ENCODE measurements at regions not wholly inside any gene's neighbourhood (a gene's known extent, or its start where the extent isn't known, plus 50 kb on each side); places are given as distances from the start of the nearest gene placed in this dataset.
A peak's percentile ranks its signal among the peaks of the same experiment; 100 is the strongest.

DNA sequence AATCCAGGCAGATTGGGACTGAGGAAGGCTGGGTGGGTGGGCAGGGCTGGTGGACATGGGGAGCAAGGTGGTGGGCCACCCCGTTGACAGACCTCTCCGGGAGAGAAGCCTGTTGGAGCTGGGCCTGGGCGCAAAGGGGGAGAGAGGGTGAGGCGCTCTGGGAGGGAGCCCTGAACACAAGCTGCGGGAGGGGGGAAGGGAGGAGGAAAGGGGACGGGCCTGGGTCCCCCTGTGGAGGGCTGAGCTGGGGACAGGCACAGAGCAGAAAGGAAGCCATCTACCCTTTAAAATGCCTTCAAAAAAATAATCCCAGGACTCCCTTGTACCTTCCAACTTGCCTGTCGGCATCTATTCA is 161.8 kb downstream of the PSMG1 start:
- Histone ChIP-seq H3K36me3 (ENCODE audit: control insufficient read depth, insufficient read depth, low read length) (no peaks in the 10 kb centered on the region), H3K27me3 (ENCODE audit: control insufficient read depth, insufficient read depth, low read length) (no peaks in the 10 kb centered on the region), H3K4me3 (ENCODE audit: low read depth, low read length) (no peak overlapping the region)
- POLR2A ChIA-PET = interaction anchor here (1.2 kb wide), 1 partner anchor 83 kb away, joined by 4 read pairs; no protein-coding TSS in a partner anchor
- no peak for TF ChIP-seq CTCF (IDR thresholded peaks at IDR 0.05; ENCODE audit: insufficient read depth, low read depth, low read length)
- no peak for DNase-seq (ENCODE audit: low read depth)
- CTCF ChIA-PET = interaction anchor here (0.9 kb wide), 1 partner anchor 9 kb away, joined by 3 read pairs; no protein-coding TSS in a partner anchor

DNA sequence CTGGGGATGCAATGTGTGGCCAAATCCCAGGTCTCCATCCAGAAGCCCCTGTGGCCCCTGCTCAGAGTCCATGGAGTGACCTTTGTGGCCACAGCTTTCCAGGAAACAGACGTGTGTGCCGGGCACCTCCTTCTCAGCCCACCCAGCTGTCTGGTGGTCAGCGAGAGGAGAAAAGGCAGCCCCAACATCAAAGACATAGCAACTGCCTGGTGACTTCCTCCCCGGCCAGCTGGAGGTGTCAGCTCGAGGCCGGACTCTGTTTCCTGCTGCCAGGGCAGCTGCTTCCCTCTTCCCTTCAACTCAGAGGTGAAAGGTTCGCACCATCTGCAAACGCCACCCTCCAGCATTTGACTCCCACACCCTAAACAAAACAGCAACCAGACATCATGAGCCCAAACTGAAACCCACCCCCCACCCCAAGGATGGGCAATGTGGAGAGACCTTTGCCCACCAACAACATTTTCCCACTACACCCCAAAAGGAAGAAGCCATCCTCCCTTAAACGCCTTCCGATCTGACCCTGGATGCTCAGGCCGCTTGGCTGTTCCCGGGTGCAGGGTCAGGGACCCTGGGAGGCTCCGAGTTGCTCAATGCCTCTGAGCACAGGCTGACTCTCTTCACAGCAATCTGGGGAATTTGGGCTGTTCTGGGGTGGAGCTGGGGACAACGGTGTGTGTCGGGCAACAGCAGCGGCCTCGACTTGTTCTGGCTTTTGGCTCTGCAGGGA is 162.3 kb downstream of the PSMG1 start:
- Histone ChIP-seq H3K36me3 (ENCODE audit: control insufficient read depth, insufficient read depth, low read length) (no peaks in the 10 kb centered on the region), H3K4me3 (ENCODE audit: low read depth, low read length) (no peak overlapping the region), H3K27me3 (ENCODE audit: control insufficient read depth, insufficient read depth, low read length) (no peaks in the 10 kb centered on the region)
- no peak for TF ChIP-seq CTCF (IDR thresholded peaks at IDR 0.05; ENCODE audit: insufficient read depth, low read depth, low read length)
- no peak for DNase-seq (ENCODE audit: low read depth)
- CTCF ChIA-PET = interaction anchor here (0.9 kb wide), 1 partner anchor 9 kb away, joined by 3 read pairs; no protein-coding TSS in a partner anchor
- POLR2A ChIA-PET = interaction anchor here (1.2 kb wide), 1 partner anchor 84 kb away, joined by 4 read pairs; no protein-coding TSS in a partner anchor

DNA sequence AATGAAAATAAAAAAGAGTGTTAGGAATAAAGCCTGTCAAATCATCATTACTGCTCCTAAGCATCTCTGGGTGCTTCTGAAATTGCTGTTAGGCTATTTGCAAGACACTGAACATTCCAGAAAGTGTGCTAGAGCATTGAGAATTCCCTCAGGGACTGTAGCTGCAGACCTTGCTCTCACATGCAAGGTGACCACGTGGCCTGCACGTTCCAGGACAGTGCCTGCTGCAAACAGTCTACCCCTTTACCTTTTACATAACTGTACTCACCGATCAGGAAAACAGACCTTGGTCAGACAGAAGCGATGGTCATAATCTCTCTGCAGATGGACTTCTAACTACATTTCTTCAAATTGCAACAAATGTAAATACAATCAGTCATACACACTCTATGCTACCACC is 164.5 kb downstream of the PSMG1 start:
- ChIA-PET POLR2A (no interaction called here), CTCF (interaction anchor here (0.7 to 1.1 kb wide), 3 partner anchors 35 to 355 kb away, joined by 3 to 5 read pairs (median 4); no protein-coding TSS in a partner anchor)
- no peaks in the 10 kb centered on the region for H3K27me3 ChIP-seq (ENCODE audit: control insufficient read depth, insufficient read depth, low read length)
- no peak for TF ChIP-seq CTCF (IDR thresholded peaks at IDR 0.05; ENCODE audit: insufficient read depth, low read depth, low read length)
- no peak overlapping the region for H3K4me3 ChIP-seq (ENCODE audit: low read depth, low read length)
- no peaks in the 10 kb centered on the region for H3K36me3 ChIP-seq (ENCODE audit: control insufficient read depth, insufficient read depth, low read length)
- no peak for DNase-seq (ENCODE audit: low read depth)

DNA sequence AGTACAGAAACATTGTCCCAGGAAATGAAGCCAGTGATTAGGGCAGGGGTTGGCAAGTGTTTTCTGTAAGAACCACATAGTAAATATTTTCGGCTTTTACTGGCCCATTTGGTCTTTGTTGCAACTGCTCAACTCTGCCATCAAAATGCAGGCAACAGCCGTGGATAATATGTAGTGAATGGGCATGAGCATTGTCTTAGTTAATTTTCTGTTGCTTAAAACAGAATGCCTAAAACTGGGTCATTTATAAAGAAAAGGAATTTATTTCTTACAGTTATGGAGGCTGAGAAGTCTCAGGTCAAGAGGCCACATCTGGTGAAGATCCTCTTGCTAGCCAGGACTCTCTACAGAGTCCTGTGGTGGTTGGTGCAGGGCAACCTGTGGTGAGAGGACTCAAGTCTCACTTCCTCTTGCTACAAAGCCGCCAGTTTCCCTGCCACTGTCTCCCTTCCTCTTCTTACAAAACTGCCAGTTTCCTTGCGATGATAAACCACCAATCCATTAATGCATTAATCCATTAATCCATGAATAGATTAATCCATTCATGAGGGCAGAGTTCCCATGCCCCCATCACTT is 166.4 kb downstream of the PSMG1 start:
- POLR2A ChIA-PET = no interaction called here
- no peak for TF ChIP-seq CTCF (IDR thresholded peaks at IDR 0.05; ENCODE audit: insufficient read depth, low read depth, low read length)
- CTCF ChIA-PET = interaction anchor here (2.1 kb wide), 1 partner anchor 109 kb away, joined by 5 read pairs; no protein-coding TSS in a partner anchor
- H3K4me3 ChIP-seq (ENCODE audit: low read depth, low read length) = no peak overlapping the region
- peak; percentile 43 for DNase-seq (ENCODE audit: low read depth)
- H3K27me3 ChIP-seq (ENCODE audit: control insufficient read depth, insufficient read depth, low read length) = no peaks in the 10 kb centered on the region
- H3K36me3 ChIP-seq (ENCODE audit: control insufficient read depth, insufficient read depth, low read length) = no peaks in the 10 kb centered on the region

DNA sequence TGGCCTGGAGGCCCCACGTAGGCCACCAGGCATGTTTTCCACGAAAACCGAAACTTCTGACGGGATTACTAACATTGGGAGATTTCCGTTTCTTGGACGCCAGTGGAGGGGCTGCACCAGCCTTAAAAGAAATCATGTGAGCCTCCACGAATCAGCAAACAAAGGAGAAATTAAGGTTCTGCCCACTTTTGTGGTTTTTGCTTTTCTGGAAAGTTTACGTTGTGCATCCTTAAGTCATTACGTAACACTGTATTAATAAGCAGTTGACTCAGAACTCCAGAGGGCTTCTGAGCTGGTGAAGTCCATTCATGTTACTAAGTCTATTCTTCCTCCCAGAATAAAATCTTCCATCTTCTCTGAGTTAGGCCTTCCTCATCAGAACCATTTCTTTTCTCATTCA is 168.5 kb downstream of the PSMG1 start:
- Histone ChIP-seq H3K4me3 (ENCODE audit: low read depth, low read length) (no peak overlapping the region), H3K36me3 (ENCODE audit: control insufficient read depth, insufficient read depth, low read length) (no peaks in the 10 kb centered on the region), H3K27me3 (ENCODE audit: control insufficient read depth, insufficient read depth, low read length) (no peaks in the 10 kb centered on the region)
- TF ChIP-seq CTCF (IDR thresholded peaks at IDR 0.05; ENCODE audit: insufficient read depth, low read depth, low read length) = no peak
- peak; percentile 91 for DNase-seq (ENCODE audit: low read depth)
- ChIA-PET CTCF (interaction anchor here (2.1 kb wide), 1 partner anchor 111 kb away, joined by 5 read pairs; no protein-coding TSS in a partner anchor), POLR2A (interaction anchor here (0.6 kb wide), 1 partner anchor 15 kb away, joined by 6 read pairs; no protein-coding TSS in a partner anchor)
